Endodermal cell (in vitro differentiated cells): ENCODE measurements at regions not wholly inside any gene's neighbourhood (a gene's known extent, or its start where the extent isn't known, plus 50 kb on each side); places are given as distances from the start of the nearest gene placed in this dataset.

Source experiments
- DNase-seq: peaks from one replicate; pipeline ENCODE4 v3.0.0-alpha.2; 2017
- H3K27ac ChIP-seq: 2 replicates; pipeline ENCODE4 v1.5.1; 2013; ENCODE audit warnings: mild to moderate bottlenecking, low read depth, low read length, moderate library complexity
- H3K27me3 ChIP-seq: 2 replicates; pipeline ENCODE4 v1.6.1; 2013; ENCODE audit warnings: mild to moderate bottlenecking, low read length, moderate library complexity; ENCODE audit not compliant: insufficient read depth, control insufficient read depth, poor library complexity, severe bottlenecking
- H3K36me3 ChIP-seq: 2 replicates; pipeline ENCODE4 v1.7.0; 2013; ENCODE audit warnings: mild to moderate bottlenecking, low read length, moderate library complexity; ENCODE audit not compliant: control insufficient read depth, insufficient read depth
- H3K4me1 ChIP-seq: one replicate; pipeline ENCODE4 v1.7.0; 2013; ENCODE audit warnings: low read length; ENCODE audit not compliant: control insufficient read depth, insufficient read depth
- H3K4me3 ChIP-seq: 2 replicates; pipeline ENCODE4 v1.5.1; 2013; ENCODE audit warnings: mild to moderate bottlenecking, low read length, moderate library complexity
- H3K9ac ChIP-seq: 2 replicates; pipeline ENCODE4 v1.6.1; 2013; ENCODE audit warnings: mild to moderate bottlenecking, low read length, moderate library complexity; ENCODE audit not compliant: poor library complexity, severe bottlenecking; ENCODE audit errors: extremely low read depth
- H3K9me3 ChIP-seq: 2 replicates; pipeline ENCODE4 v1.6.1; 2013; ENCODE audit warnings: mild to moderate bottlenecking, low read length, moderate library complexity; ENCODE audit not compliant: control insufficient read depth
- H3K27ac Mint-ChIP-seq: 2 replicates; pipeline ENCODE4 v1.8.0; 2020; ENCODE audit warnings: mixed read lengths
- H3K27me3 Mint-ChIP-seq: 2 replicates; pipeline ENCODE4 v1.8.0; 2021; ENCODE audit warnings: mild to moderate bottlenecking, mixed read lengths; ENCODE audit not compliant: insufficient read depth
- H3K36me3 Mint-ChIP-seq: 2 replicates; pipeline ENCODE4 v1.8.0; 2020; ENCODE audit warnings: low read depth, mixed read lengths
- H3K4me1 Mint-ChIP-seq: 2 replicates; pipeline ENCODE4 v1.8.0; 2020; ENCODE audit warnings: mixed read lengths
- H3K4me3 Mint-ChIP-seq: 2 replicates; pipeline ENCODE4 v1.8.0; 2020; ENCODE audit warnings: mild to moderate bottlenecking, moderate library complexity, mixed read lengths
- H3K9me3 Mint-ChIP-seq: 2 replicates; pipeline ENCODE4 v1.8.0; 2020; ENCODE audit warnings: mild to moderate bottlenecking, mixed read lengths
- WGBS, 2 experiments: methylation state at CpG; one replicate each; pipeline versions ENCODE4 v1.1.5 to v1.1.7; 2013; ENCODE audit warnings: missing lambda C conversion rate in 2 of 2, mixed read lengths in 1 of 2; ENCODE audit not compliant: insufficient coverage in 1 of 2, insufficient read length in 1 of 2; 5-methylcytosine and 5-hydroxymethylcytosine counted together
- TF ChIP-seq, protein P1 (sequence below): fragments of 200-600 bp; sonication (generic); conservative IDR thresholded peaks from 2 replicates; pipeline ENCODE4 v1.5.0; 2021; ENCODE audit warnings: antibody characterized with exemption, mild to moderate bottlenecking

DNA sequence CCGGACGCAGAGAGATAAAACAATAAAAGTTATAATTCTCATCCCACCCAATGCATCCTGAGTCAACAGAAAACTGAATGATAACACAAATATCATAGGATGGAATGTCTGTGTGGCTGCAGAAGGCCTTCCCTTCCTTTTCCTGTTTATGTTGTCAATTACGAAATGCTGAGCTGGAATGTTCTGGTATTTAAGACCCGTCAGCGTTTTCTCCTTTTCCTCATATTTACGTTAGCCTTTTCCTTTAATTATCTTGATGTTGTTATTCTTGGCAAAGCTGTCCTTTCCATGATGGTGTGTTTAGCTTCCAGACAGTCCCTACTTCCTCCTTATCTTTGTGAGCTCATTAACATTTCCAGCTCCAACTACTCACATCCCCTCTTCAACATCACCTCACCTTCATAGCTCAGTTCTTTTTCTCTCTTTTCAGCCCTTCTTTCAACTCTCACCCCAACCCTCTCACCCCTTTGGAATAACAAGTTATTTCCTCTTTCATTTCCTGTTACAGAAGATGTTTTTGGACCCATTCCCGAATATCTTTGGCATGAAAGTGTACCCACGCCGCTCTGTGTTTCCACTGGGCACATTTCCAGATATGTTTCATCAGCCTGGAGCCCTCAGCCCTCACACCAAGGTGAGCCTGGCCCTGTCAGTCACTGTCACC lies 221.6 kb downstream of the NR2F1-AS1 start:
- DNase-seq, result no peak
- Histone ChIP-seq H3K9ac (no peak overlapping the region), H3K4me3 (no peak overlapping the region), H3K27ac (no peak overlapping the region), H3K9me3 (no peaks in the 10 kb centered on the region), H3K36me3 (no peaks in the 10 kb centered on the region), H3K4me1 (no peaks in the 10 kb centered on the region), H3K27me3 (no peaks in the 10 kb centered on the region)
- Mint-ChIP-seq H3K27ac (no peak overlapping the region), H3K36me3 (no peaks in the 10 kb centered on the region), H3K4me1 (peaks cover 5% of the 10 kb centered on the region), H3K4me3 (no peak overlapping the region), H3K9me3 (no peaks in the 10 kb centered on the region), H3K27me3 (no peaks in the 10 kb centered on the region)
- whole genome bisulfite sequencing, 2 experiments, result 92 to 96% methylated on average over 9 of the region's 9 CpGs
- TF ChIP-seq, protein P1, sequence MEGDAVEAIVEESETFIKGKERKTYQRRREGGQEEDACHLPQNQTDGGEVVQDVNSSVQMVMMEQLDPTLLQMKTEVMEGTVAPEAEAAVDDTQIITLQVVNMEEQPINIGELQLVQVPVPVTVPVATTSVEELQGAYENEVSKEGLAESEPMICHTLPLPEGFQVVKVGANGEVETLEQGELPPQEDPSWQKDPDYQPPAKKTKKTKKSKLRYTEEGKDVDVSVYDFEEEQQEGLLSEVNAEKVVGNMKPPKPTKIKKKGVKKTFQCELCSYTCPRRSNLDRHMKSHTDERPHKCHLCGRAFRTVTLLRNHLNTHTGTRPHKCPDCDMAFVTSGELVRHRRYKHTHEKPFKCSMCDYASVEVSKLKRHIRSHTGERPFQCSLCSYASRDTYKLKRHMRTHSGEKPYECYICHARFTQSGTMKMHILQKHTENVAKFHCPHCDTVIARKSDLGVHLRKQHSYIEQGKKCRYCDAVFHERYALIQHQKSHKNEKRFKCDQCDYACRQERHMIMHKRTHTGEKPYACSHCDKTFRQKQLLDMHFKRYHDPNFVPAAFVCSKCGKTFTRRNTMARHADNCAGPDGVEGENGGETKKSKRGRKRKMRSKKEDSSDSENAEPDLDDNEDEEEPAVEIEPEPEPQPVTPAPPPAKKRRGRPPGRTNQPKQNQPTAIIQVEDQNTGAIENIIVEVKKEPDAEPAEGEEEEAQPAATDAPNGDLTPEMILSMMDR, result no peak

DNA sequence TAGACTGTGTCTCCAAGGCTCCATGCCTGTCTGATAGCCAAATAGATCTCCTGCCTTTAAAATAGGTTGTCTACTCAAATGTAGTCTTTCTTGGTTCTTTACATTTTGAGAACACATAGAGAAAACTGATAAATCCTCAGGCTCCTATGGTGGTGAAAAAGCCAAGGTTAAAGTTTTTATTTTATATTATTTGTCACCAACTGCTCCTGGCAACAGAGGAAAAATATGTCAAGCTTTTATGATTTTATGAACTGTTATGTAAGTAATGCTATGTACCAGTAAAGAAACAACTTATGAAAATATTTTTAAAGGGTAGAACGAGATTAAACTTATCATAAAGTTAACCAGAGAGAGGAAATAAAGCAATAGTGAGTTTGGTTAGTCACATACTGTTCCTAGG lies 222.8 kb downstream of the NR2F1-AS1 start:
- Mint-ChIP-seq H3K4me1 (peaks cover 5% of the 10 kb centered on the region), H3K27me3 (no peaks in the 10 kb centered on the region), H3K27ac (no peak overlapping the region), H3K36me3 (no peaks in the 10 kb centered on the region), H3K9me3 (no peaks in the 10 kb centered on the region), H3K4me3 (no peak overlapping the region)
- no peak for DNase-seq
- no peak overlapping the region for H3K27ac ChIP-seq
- 95% methylated on average over 1 of the region's 1 CpG; no CpG with 5 or more reads in 1 of the 2 experiments for WGBS, 2 experiments
- no peaks in the 10 kb centered on the region for H3K27me3 ChIP-seq
- H3K36me3 ChIP-seq, result no peaks in the 10 kb centered on the region
- no peaks in the 10 kb centered on the region for H3K4me1 ChIP-seq
- no peak overlapping the region for H3K4me3 ChIP-seq
- H3K9ac ChIP-seq, result no peak overlapping the region
- TF ChIP-seq, protein P1, result no peak
- H3K9me3 ChIP-seq, result no peaks in the 10 kb centered on the region

DNA sequence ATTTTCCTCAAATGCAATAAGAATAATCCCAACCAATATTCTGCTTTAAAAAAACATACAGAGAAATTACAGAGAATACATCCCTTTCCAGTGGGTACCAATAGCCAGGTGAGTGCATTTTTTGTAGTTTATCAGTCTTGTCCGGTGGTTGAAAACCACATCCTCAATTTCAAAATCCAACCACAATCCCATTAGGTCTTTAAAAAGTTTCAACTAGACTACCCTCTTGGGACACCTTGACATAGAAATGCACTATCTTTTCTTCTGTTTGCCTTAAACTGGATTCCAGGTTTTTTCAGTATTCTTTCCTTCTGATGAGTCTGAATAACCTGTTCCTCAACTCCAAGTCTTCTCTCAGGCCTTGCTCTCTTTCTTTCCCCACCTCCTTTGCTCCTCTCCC lies 223.3 kb downstream of the NR2F1-AS1 start:
- Histone ChIP-seq H3K9me3 (no peaks in the 10 kb centered on the region), H3K36me3 (no peaks in the 10 kb centered on the region), H3K27ac (no peak overlapping the region), H3K4me1 (no peaks in the 10 kb centered on the region), H3K27me3 (no peaks in the 10 kb centered on the region), H3K9ac (no peak overlapping the region), H3K4me3 (no peak overlapping the region)
- H3K9me3 Mint-ChIP-seq, result no peaks in the 10 kb centered on the region
- no peak overlapping the region for H3K4me3 Mint-ChIP-seq
- WGBS, 2 experiments, result 94 to 100% methylated on average over 1 of the region's 1 CpG
- DNase-seq, result no peak
- H3K36me3 Mint-ChIP-seq, result no peaks in the 10 kb centered on the region
- H3K4me1 Mint-ChIP-seq, result peaks cover 5% of the 10 kb centered on the region
- no peaks in the 10 kb centered on the region for H3K27me3 Mint-ChIP-seq
- H3K27ac Mint-ChIP-seq, result no peak overlapping the region
- TF ChIP-seq, protein P1, result no peak
